Hepatocyte (in vitro differentiated cells): ENCODE measurements at regions not wholly inside any gene's neighbourhood (a gene's known extent, or its start where the extent isn't known, plus 50 kb on each side); places are given as distances from the start of the nearest gene placed in this dataset.

ENCODE experiments used
- EZH2 ChIP-seq: fragments of 200-600 bp; sonication (generic); IDR thresholded peaks from 2 replicates; pipeline ENCODE4 v1.6.1; 2016; ENCODE audit warnings: antibody characterized with exemption, mild to moderate bottlenecking, borderline replicate concordance
- TF ChIP-seq, protein P1 (sequence below): fragments of 200-600 bp; sonication (generic); IDR thresholded peaks from 2 replicates; pipeline ENCODE4 v1.5.1; 2016; ENCODE audit warnings: antibody characterized with exemption, mild to moderate bottlenecking; ENCODE audit not compliant: poor library complexity

DNA sequence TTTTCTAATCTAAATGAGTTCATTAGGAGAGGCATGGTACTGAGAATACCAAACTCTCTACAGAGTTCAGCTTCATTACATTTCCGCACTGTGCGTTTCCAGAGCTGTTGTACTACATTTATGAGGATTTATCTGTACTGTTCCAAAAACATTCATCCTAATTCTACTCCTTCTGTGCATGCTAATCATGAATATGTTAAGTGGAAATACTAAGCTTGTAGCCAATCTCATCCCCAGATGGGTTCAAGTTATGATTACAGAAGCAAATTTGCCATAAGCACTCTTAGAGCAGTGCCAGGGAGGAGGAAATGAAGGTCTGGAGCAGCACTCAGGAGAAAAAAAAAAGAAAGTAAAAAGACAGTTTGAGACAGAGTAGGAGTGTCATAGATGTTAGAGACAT lies 544.3 kb downstream of the GBE1 start:
- TF ChIP-seq, protein P1, sequence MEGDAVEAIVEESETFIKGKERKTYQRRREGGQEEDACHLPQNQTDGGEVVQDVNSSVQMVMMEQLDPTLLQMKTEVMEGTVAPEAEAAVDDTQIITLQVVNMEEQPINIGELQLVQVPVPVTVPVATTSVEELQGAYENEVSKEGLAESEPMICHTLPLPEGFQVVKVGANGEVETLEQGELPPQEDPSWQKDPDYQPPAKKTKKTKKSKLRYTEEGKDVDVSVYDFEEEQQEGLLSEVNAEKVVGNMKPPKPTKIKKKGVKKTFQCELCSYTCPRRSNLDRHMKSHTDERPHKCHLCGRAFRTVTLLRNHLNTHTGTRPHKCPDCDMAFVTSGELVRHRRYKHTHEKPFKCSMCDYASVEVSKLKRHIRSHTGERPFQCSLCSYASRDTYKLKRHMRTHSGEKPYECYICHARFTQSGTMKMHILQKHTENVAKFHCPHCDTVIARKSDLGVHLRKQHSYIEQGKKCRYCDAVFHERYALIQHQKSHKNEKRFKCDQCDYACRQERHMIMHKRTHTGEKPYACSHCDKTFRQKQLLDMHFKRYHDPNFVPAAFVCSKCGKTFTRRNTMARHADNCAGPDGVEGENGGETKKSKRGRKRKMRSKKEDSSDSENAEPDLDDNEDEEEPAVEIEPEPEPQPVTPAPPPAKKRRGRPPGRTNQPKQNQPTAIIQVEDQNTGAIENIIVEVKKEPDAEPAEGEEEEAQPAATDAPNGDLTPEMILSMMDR: no peak
- no peak for TF ChIP-seq EZH2
